HG02884 (cell line): ENCODE measurements at regions not wholly inside any gene's neighbourhood (a gene's known extent, or its start where the extent isn't known, plus 50 kb on each side); places are given as distances from the start of the nearest gene placed in this dataset.
"Not testable (repeated sequence)": the region's sequence is repeated elsewhere in the genome, so short reads cannot be mapped to it uniquely, and the experiment has no call there.

ENCODE experiments used
- ATAC-seq: cut with Tn5 transposase; IDR thresholded peaks from one replicate; pipeline ENCODE4 v1.9.1; 2021; ENCODE audit warnings: mild to moderate bottlenecking, moderate library complexity; ENCODE audit not compliant: unreplicated experiment

DNA sequence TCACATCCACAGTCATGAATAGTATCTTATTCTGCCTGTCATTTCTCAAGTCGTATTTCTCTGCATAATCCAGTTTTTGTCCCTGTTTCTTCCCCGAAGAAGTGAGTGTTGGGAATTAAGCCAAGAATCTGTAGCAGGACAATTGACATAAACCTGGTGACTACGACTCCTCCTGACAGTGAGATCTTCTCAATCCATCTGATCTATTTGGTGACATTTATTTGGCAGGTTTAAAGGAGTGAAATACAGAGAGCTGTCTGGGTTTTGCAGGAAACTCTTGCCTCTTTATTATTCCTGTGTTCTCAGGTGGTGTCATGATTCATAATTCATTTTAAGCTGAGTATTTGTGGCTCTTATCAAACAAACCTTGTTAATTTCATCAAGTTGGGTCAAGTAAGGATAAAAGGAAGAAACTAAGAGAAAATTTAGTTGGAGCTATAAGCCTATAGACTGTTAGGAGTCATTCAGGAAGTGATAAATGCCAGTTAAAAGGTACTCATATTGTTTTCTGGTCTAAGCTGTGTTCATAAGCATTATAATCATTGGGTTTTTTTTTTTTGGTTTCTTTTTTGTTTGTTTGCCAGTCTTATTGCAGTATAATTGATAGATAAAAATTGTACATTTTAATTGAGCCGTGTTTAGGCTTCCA is 95.9 kb upstream of the PCSK1 start:
- no peak for ATAC-seq

DNA sequence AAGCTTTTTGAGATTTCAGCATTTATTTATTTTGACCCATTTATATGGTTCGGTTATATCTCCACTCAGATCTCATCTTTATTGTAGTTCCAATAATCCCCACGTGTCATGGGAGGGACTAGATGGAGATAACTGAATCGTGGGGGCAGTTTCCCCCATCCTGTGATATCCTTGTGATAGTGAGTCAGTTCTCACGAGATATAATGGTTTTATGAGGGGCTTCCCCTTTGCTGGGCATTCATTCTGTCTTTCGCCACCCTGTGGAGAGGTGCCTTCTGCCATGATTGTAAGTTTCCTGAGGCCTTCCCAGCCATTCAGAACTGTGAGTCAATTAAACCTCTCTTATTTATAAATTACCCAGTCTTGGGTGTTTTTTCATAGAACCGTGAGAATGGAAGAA is 96.5 kb upstream of the PCSK1 start:
- ATAC-seq = no peak

DNA sequence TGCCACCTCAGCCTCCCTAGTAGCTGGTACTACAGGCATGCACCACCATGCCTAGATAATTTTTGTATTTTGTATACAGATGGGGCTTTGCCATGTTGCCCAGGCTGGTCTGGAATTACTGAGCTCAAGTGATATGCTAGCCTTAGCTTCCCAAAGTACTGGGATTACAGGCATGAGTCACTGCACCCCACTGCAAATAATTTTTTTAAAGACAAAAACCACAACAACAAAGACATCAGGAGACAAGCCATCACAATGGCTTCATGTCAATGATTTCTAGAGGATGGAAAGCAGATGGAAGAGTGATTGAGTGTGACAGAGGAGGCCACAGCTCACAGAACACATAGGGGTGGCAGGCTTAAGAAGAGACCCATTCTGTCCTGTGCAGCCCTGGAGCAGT is 97.9 kb upstream of the PCSK1 start:
- no peak for ATAC-seq

DNA sequence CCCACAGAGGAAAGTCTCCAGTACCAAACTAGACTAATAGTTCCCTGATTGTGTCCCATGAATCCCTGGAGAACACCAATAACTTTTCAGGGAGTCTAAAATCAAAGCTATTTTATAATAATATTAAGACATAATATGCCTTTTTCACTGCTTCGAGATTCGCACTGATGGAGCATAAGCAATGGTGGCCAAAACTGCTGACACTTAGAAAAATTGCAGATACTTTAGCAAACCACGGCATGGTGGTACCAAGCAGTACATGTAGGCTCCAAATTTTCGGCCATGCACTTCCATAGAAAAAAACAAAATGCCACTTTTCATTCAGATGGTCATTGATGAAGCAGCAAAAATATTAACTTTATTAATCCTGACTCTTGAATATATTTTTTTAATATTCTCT is 100.3 kb upstream of the PCSK1 start:
- no peak for ATAC-seq

DNA sequence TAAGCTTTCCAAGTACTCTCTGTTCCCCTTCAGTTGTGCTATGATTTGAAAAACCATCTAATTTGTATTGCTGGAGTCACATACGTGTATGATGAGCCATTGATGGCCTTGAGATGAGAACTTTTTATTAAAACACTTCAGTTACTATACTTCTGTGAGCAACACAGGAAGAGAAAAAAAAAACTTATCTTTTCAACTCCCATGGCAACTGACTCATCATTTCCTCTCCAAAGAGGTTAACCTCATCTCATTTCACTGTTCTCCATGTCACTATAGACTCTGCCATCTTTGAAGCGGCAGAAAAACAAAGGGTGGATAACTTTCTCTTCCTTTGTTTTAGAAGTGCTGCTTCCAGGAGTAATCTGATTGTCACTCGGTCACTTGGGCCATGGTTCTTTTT is 104.3 kb upstream of the PCSK1 start:
- no peak for ATAC-seq

DNA sequence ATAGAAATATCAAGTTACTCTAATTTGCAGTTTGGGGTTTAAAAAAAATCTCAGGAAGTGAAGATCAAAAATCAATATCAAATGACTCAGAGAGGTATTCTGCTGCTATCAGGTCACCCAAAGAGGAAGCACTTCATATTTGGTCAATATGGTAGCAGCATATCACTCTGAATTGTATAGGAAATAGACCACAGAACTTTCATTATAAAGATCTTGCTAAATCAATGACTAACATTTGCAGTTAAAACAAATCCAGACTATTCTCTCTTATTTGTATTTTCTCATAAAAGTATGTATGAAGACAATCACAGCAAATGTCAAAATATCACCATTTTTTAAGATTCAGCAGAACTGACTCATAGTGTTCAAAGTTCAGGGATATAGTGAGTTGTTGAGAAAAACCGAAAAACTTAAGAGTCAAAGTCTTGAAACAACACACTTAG is 105.8 kb upstream of the PCSK1 start:
- ATAC-seq = no peak

DNA sequence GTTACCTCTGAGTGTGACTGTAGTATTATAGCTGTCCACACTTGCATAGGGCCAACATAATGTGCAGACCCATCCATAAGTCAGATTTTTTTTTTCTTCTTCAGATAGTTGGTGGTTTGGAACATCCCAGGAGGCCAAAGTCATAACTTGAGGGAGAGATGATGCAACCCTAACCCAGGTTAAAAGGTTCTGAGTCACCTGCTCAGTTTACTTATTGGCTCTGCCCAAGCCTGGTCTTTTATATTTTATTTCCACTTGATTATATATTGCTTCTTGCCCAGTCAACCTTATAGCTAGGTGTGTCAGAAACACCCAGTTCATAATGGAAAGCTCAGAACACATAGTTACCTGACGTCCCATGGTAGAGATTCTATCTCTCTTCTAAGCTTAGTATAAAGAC is 113.1 kb upstream of the PCSK1 start:
- no peak for ATAC-seq

DNA sequence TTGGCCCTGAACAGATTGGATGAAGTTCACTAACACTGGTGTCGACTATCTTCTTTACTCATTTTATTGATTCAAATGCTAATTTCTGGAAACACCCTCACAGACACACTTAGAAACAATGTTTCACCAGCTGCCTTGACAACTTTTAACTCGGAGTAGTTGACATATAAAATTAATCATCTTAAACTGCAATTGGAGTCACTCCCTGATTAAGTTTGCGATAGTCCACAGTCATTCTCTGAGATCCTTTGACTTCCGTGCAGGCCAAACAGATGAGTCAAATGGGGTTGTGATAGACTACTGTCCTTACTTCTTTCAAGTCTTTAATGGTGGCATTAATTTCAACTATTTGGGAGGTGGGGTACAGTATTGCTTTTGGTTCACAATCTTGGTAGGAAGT is 114.4 kb upstream of the PCSK1 start:
- no peak for ATAC-seq

DNA sequence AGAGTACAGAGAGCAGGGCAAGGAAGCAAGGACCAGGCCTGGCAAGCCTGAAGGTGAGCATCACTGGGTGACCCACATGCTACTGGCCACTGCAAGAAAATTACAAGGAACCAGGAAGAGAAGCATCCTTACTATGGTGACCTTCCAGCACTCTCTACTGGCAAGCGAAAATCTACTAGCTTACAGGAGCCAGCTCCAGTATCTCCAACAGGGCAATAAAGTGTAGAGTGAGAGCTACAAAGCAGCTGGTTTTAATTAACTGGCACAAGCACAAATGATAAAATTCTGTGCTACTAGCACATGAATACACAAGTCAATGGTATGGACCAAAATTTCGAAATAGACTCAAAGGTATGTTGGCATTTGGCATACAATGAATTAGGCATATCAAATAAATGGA is 113.3 kb upstream of the CAST start:
- no peak for ATAC-seq

DNA sequence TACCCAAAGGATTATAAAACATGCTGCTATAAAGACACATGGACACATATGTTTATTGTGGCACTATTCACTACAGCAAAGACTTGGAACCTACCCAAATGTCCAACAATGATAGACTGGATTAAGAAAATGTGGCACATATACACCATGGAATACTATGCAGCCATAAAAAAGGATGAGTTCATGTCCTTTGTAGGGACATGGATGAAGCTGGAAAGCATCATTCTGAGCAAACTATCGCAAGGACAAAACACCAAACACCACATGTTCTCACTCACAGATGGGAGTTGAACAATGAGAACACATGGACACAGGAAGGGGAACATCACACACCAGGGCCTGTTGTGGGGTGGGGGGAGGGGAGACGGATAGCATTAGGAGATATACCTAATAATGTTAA is 101.3 kb upstream of the CAST start:
- ATAC-seq = not testable (repeated sequence)

DNA sequence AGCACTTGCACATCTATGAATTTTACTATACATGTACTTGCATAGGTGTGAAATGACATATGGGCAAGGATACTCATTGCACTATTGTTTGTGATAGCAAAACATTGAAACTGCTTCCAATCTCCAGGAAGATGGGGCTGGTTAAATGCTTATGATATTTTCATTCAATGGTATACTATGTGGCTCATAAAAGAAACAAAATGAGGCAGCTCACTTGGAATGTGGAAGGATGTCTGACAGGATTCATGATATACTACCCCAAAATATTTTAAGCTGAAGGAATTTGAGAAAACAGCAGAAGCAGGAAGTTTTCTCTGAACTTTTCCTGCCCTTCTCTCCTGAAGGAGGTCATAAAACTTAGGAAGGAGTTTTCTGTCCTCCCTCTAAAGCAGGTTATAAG is 99.6 kb upstream of the CAST start:
- ATAC-seq = no peak

DNA sequence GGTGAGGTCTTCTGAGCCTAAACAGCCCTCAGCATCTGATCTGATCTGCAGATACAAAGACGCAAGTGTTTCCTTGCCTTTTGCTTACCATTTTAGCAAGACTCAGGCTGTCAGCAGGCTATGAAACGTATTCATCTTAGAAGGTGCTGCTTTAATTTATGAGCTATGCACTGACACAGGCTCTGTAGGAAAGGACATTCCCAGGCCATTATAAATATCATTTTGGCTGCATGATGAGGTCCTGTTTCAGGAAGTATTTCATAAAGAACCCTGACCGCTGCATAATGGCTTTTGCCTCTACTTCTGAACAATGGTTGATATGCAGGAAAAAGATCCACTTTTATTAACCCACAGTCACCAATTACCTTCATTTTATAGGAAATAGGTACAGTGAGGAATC is 98.4 kb upstream of the CAST start:
- ATAC-seq = no peak

DNA sequence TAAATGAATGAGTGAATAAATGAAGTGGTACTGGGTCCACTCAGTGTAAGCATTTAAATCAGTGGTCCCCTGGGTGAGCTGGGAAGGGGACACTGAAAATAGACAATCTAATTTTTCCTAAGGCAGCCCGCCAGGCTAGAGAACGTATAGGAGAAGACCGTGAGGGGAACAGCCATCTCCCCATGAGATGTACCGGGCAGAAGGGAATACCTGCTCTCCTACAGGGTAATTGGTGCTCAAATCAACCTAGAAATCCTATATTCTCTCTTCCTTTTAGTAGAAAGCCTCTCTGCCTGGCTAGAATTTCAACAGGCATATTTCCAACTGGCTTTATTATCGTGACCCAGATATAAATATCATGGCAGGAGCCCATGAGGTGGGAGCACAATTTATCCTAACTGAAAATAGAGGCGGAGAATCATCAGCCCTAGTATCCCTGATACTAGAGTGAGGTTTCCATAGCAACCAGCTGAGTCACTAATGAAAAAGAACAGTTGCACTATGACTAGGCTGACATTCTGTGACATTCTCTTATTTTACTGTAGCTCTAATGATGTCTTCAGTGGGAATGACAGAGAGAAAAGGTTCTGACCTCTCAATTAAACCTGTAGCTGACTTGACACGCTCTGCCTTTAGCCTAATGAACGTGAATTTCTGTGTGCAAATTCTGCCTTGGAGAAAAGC is 96.5 kb upstream of the CAST start:
- peak; percentile 72 for ATAC-seq

DNA sequence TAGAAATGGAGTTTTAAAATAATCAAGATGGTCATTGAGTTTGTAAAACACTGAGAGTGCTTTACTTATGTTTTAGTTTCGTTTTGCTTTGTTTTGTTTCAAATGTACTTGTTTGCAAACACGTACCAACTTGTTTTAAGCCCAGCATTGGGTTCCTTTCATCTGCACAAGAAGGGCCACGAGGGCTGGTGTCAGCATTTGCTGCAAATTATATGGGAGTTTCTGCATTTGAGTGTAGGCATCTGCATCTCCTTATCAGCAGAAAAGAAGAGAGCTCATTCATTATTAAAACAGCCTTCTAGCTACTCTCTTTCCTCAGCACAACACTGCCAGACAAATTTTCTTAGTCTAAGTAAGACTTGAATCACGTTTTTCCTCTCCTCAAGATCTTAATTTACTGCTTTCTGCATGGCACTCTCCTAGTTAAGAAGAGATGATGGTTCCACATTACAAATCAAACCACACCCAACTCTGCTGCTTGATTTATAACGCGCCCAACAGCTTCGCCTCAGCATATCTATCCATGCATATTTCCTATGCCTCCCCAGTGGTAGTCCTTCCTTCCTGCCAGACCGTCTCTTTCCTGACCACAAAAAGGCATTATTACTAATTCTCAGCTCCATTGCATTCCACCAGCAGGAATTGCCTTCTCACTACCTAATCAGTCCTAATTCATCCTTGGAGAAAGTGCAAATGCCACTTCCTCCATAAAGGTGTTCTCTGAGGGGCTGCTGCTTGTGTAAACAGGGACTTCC is 95.2 kb upstream of the CAST start:
- ATAC-seq = no peak

DNA sequence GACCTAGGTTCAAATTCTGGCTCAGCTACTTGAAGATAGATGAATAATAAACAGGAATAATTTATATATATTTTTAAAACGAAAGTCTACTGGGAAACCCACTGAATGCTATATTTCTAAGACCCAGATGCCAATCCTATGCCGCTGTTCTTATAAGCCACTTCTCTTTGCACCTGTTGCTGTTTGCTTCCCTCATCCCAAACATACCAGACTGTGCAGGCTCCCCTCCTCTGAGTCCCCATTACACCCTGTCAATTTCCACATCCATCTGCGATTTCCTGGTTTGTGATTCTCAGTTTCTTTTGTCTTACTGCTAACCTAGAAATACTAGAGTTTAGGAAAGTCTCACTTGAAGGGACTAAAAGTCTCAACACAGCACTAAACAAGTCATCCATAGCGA is 92.8 kb upstream of the CAST start:
- ATAC-seq = no peak

DNA sequence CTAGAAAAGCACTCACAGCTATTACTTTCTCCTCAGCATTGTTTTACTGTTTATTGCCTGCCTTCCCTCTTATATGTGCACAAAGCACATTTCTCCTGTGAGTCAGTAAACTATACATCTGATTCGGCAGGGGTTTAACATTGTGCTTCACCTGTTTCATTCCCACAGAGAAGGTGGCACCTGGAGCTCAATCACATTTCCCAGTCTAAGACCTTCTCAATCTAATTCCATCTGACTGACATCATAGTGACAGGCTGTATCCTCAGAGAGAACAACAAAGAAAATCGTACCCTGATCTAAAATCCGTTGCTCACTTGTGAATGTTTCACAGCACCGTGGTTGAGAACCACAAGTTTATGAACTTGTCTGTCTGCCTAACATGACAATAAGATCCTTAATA is 92.4 kb upstream of the CAST start:
- ATAC-seq = no peak

DNA sequence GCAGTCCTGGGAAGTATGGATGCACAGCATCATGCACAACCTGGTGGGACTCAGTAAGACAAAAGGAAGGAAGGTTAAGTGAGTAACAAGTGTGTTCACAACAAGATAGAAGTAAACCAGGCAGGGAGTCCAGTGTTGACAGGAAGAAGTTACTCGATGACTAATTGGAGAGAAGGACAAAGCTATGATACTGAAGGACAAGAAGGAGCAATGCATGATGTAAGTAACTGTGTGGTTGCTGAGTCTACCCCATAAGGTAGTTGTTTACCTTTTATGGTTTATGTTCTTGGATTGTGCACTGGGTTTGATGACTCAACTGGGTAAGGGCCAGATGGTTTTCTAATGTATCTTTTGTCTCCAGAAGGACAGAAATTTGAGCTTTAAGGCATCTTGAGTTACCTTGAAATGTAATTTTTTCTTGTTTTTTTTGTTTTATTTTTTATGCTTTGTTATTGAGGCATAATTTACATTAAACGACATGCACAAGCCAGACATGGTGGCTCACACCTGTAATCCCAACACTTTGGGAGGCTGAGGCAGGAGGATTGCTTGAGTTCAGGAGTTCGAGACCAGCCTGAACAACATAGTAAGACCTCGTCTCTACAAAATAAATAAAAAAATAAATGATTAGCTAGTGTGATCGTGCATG is 89.2 kb upstream of the CAST start:
- ATAC-seq = no peak

DNA sequence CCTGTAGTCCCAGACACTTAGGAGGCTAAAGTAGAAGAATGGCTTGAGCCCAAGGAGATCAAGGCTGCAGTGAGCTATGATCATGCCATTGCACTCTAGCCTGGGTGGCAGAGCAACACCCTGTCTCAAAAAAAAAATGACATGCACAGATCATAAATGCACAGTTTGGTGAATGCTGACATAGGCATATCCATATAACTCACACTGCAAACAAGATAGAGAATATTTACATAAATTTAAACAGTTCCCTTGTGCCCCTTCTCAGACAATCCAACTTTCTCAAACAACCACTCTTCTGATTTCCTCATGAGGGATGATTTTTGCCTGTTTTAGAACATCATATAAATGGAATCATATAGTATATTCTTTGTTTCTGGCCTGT is 88.7 kb upstream of the CAST start:
- ATAC-seq = no peak

DNA sequence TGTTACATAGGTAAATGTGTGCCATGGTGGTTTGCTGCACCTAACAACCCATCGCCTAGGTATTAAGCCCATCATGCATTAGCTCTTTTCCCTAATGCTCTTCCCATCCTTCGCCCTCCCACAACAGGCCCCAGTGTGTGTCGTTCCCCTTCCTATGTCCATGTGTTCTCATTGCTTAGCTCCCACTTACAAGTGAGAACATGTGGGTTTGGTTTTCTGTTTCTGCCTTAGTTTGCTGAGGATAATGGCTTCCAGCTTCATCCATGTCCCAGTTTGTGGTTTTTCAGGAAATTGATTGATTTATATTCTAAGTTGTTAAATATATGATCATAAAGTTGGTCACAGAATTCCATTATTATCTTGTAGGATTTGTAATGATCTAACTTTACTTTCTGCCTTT is 85.3 kb upstream of the CAST start:
- no peak for ATAC-seq

DNA sequence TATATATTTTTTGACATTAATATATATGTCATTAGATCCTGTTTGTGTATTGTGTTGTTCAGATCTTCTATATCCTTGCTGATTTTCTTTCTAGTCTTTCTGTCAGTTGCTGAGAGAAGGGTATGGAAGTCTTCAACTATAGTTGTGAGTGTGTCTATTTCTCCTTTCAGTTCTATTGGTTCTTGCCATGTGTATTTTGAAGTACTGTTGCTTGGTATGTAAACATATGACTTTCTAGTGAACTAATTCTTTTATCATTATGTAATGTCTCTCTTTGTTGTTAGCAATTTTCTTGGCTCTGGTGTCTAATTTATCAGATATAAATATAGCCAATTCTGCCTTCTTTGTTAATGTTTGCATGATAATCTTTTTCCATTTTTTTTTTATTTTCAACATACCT is 84.3 kb upstream of the CAST start:
- ATAC-seq = no peak

DNA sequence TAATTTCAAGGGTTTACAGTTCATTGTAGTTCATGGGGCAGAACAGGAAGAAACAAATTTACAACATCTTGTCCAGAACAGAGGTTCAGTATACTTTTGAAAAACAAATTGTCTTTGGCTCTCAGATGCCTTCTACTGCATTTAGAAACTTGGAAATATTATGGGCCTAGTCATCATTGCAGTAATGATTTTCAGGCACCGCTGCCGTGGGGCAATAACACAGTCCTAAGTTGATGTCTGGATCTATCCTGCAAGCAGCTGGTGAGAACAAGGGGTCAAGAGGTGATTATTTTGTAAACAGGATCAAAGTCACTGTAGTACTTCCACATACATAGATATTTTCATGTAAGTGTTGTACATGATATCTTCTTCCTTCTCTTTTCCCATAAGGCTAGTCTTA is 82.5 kb upstream of the CAST start:
- ATAC-seq = no peak

DNA sequence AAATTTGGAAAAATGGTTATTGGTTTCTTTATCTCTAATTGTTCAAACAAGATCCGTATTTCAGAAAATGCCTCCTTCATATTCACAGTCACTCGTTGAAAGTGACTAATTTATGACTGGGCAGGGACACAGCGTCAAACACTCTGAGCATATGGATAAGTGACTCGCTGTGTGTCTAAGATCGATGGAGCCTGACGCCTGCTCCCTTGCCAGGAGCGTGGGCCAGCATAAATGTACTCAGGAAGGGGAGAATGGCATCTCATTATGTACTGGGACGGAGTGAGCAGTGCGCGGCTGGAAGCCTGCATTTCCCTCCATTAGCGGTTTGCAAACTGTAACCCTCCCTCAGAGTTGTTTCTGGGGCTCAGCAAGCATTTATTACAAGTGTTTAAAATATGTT is 79.8 kb upstream of the CAST start:
- ATAC-seq = no peak
